WERI-Rb-1 (cell line): ENCODE measurements at regions not wholly inside any gene's neighbourhood (a gene's known extent, or its start where the extent isn't known, plus 50 kb on each side); places are given as distances from the start of the nearest gene placed in this dataset.

Source experiments
- DNase-seq: peaks from one replicate; pipeline ENCODE4 v3.0.0-alpha.2; 2020
- H3K27ac ChIP-seq: fragments of 250-450 bp; sonication (Bioruptor Pico); 2 replicates; pipeline ENCODE4 v1.5.1; 2020; ENCODE audit warnings: mild to moderate bottlenecking, moderate library complexity
- H3K27me3 ChIP-seq: fragments of 250-450 bp; sonication (Bioruptor Pico); 2 replicates; pipeline ENCODE4 v1.5.1; 2021; ENCODE audit warnings: mild to moderate bottlenecking, low read depth, moderate library complexity; ENCODE audit not compliant: insufficient read depth, severe bottlenecking
- H3K36me3 ChIP-seq: fragments of 250-450 bp; sonication (Bioruptor Pico); 2 replicates; pipeline ENCODE4 v1.5.1; 2020; ENCODE audit warnings: mild to moderate bottlenecking, moderate library complexity
- H3K4me3 ChIP-seq: 2 replicates; pipeline ENCODE4 v1.5.1; 2011; ENCODE audit warnings: low read depth, mild to moderate bottlenecking, control low read depth, low read length
- H3K9me3 ChIP-seq: fragments of 250-450 bp; sonication (Bioruptor Pico); 2 replicates; pipeline ENCODE4 v1.5.1; 2021; ENCODE audit warnings: mild to moderate bottlenecking, moderate library complexity; ENCODE audit not compliant: severe bottlenecking
- TF ChIP-seq, protein P1 (sequence below): IDR thresholded peaks from 2 replicates; pipeline ENCODE4 v1.5.1; 2011; ENCODE audit warnings: low read depth, mild to moderate bottlenecking, control low read depth, inconsistent platforms, low read length

GRCh38 chr14:59090572-59090971 is 97.9 kb upstream of the DAAM1 start:
- Histone ChIP-seq H3K27ac (no peak overlapping the region), H3K9me3 (no peaks in the 10 kb centered on the region), H3K36me3 (no peaks in the 10 kb centered on the region), H3K4me3 (no peak overlapping the region), H3K27me3 (no peaks in the 10 kb centered on the region)
- no peak for DNase-seq
- TF ChIP-seq, protein P1, sequence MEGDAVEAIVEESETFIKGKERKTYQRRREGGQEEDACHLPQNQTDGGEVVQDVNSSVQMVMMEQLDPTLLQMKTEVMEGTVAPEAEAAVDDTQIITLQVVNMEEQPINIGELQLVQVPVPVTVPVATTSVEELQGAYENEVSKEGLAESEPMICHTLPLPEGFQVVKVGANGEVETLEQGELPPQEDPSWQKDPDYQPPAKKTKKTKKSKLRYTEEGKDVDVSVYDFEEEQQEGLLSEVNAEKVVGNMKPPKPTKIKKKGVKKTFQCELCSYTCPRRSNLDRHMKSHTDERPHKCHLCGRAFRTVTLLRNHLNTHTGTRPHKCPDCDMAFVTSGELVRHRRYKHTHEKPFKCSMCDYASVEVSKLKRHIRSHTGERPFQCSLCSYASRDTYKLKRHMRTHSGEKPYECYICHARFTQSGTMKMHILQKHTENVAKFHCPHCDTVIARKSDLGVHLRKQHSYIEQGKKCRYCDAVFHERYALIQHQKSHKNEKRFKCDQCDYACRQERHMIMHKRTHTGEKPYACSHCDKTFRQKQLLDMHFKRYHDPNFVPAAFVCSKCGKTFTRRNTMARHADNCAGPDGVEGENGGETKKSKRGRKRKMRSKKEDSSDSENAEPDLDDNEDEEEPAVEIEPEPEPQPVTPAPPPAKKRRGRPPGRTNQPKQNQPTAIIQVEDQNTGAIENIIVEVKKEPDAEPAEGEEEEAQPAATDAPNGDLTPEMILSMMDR, result no peak

DNA sequence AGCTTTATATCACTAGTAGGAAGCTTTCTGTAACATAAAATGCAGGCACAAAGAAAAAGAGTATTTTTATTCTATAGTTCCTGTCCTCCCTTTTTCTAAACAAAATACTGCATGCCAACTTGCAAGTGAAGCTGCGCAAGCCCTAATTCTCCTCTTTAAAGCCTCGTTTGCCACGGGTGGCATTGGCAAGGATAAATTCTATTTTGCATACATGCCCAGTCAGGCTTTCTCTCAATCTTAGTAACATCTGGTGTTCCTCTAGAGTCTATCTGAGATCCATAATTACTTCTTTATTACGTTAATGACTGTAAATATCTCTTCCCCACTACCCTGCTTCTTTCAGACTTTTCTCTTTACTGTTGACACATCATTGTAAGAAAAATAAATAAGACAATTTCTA is 97.1 kb upstream of the DAAM1 start:
- TF ChIP-seq, protein P1, result no peak

DNA sequence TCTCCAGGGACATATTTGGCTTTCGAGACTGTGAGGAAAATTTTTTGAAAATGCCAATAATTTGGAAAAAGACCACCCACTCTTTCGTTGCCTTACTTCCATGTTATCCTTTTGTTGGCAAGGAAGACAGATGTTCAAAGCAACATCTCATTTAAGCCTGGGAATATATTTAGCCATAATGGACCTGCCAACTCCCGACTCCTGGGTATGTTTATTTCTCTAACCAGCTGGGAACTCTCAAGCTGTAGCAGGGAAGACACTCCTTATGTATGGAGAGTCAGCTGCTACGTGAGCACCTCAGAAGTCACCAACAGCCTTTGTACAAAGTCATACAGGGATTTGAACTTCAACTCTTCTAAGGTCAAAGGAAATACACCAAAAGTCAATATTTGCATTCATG is 96.5 kb upstream of the DAAM1 start:
- TF ChIP-seq, protein P1, result no peak
- DNase-seq, result no peak
- Histone ChIP-seq H3K4me3 (no peak overlapping the region), H3K27me3 (no peaks in the 10 kb centered on the region), H3K9me3 (no peaks in the 10 kb centered on the region), H3K27ac (no peak overlapping the region), H3K36me3 (no peaks in the 10 kb centered on the region)

More for the DNA sequence above, 97.1 kb upstream of the DAAM1 start:
- no peak for DNase-seq
- H3K4me3 ChIP-seq, result no peak overlapping the region
- H3K27ac ChIP-seq, result no peak overlapping the region
- no peaks in the 10 kb centered on the region for H3K27me3 ChIP-seq
- H3K36me3 ChIP-seq, result no peaks in the 10 kb centered on the region
- no peaks in the 10 kb centered on the region for H3K9me3 ChIP-seq

DNA sequence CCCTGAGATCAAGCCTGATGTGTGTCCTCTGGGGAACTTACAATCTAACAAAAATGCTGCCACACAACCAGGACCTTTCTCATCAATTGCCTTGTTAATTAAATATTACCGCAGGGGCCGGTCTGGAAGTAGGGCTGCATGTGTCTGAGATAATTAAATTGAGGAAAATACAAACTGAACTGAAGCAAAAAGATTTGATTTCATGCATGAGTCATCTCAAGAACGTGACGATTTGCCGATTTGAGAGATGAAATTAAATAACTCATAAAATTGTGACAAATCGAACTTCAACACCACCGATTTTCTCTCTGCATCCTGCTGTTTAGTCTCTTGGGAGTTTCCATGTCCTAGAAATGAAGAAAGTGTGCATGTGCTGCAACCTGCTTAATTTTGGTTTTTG is 94.6 kb upstream of the DAAM1 start:
- H3K27ac ChIP-seq, result no peak overlapping the region
- no peaks in the 10 kb centered on the region for H3K27me3 ChIP-seq
- no peak overlapping the region for H3K4me3 ChIP-seq
- no peaks in the 10 kb centered on the region for H3K9me3 ChIP-seq
- TF ChIP-seq, protein P1, result no peak
- no peak for DNase-seq
- no peaks in the 10 kb centered on the region for H3K36me3 ChIP-seq

GRCh38 chr14:59096303-59096702 is 92.2 kb upstream of the DAAM1 start:
- no peak overlapping the region for H3K4me3 ChIP-seq
- H3K27ac ChIP-seq, result no peak overlapping the region
- TF ChIP-seq, protein P1, result no peak
- no peaks in the 10 kb centered on the region for H3K27me3 ChIP-seq
- no peaks in the 10 kb centered on the region for H3K36me3 ChIP-seq
- H3K9me3 ChIP-seq, result no peaks in the 10 kb centered on the region
- no peak for DNase-seq

GRCh38 chr14:59097681-59098080 is 90.8 kb upstream of the DAAM1 start:
- TF ChIP-seq, protein P1, result no peak
- DNase-seq, result no peak
- H3K4me3 ChIP-seq, result no peak overlapping the region
- no peak overlapping the region for H3K27ac ChIP-seq
- H3K9me3 ChIP-seq, result no peaks in the 10 kb centered on the region
- H3K27me3 ChIP-seq, result no peaks in the 10 kb centered on the region
- H3K36me3 ChIP-seq, result no peaks in the 10 kb centered on the region
